ENCODE measurements at regions not wholly inside any gene's neighbourhood (a gene's known extent, or its start where the extent isn't known, plus 50 kb on each side); places are given as distances from the start of the nearest gene placed in this dataset.

DNA sequence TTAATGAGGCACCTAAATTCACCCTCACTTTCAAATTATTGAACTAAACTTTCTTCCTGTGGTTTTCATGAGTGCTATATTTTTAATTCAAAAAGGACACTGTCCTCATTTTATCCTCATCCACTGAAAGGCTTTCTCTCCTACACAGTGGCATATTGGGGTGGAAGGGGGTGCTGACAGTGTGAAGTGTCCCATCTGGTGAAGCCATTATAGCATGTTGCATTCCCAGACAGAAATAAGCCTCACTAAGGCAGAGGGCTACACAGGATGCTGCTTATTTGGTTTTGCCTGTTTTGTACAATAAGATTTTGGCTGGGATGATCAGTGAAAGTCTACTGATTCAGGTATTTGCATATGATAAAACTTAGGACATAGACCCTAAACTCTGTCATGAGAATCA, 82.4 kb upstream of the INHBA start:
- intact Hi-C loops (cut with DNase I; ENCODE audit: low total_unique reads): no loop called here
- H3K4me3 ChIP-seq (ENCODE audit: low read depth, poor library complexity, severe bottlenecking): no peak overlapping the region
- DNase-seq (ENCODE audit: low spot score in 2 of 2): no peak
- no peak for TF ChIP-seq POLR2A (IDR thresholded peaks at IDR 0.05)
- TF ChIP-seq, protein P1, sequence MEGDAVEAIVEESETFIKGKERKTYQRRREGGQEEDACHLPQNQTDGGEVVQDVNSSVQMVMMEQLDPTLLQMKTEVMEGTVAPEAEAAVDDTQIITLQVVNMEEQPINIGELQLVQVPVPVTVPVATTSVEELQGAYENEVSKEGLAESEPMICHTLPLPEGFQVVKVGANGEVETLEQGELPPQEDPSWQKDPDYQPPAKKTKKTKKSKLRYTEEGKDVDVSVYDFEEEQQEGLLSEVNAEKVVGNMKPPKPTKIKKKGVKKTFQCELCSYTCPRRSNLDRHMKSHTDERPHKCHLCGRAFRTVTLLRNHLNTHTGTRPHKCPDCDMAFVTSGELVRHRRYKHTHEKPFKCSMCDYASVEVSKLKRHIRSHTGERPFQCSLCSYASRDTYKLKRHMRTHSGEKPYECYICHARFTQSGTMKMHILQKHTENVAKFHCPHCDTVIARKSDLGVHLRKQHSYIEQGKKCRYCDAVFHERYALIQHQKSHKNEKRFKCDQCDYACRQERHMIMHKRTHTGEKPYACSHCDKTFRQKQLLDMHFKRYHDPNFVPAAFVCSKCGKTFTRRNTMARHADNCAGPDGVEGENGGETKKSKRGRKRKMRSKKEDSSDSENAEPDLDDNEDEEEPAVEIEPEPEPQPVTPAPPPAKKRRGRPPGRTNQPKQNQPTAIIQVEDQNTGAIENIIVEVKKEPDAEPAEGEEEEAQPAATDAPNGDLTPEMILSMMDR (IDR thresholded peaks at IDR 0.05): no peak

- no peak overlapping the region for H3K4me3 ChIP-seq (ENCODE audit: low read depth, poor library complexity, severe bottlenecking)
- DNase-seq (ENCODE audit: low spot score in 2 of 2): no peak
- intact Hi-C loops (cut with DNase I; ENCODE audit: low total_unique reads): no loop called here
- 69 to 72% methylated on average over 2 of the region's 2 CpGs for WGBS, 2 donors
- TF ChIP-seq, protein P1 (IDR thresholded peaks at IDR 0.05): no peak
- TF ChIP-seq POLR2A (IDR thresholded peaks at IDR 0.05): no peak
Observed at GRCh38 chr7:41779918-41780317, 77.0 kb upstream of the INHBA start.

DNA sequence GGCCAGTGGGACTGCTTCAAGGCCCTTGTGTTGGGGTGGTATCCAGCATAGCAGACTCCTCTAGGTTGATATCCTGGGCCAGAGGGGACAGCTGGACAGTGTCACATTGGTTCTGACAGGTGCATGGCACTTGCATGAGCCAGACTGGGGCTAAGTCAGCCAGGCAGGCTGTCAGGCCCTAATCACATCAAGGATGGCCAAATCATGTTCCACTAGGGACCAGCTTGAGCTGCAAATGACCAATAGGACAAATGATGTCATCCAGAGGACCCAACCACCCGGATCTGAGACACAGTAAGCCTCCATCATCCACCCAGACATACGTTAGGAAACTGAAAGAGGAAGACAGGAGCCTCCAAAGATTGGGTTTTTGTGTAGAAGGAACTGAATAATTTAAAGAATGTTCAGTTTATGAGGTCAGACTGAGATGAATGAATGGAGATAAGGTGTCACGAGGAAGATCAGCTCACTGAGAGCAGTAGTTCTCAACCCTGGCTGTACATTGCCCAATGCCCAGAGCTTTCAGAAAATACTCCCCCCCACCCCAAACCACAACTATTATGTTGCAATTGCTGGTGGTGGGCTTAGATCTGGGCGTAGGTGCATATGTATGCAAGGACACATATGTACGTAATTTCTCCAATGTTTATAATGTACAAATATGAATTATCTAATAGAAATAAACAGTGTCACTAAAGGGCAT, 75.2 kb upstream of the INHBA start:
- H3K4me3 ChIP-seq (ENCODE audit: low read depth, poor library complexity, severe bottlenecking): no peak overlapping the region
- DNase-seq (ENCODE audit: low spot score in 2 of 2): no peak
- intact Hi-C loops (cut with DNase I; ENCODE audit: low total_unique reads): no loop called here
- no peak for TF ChIP-seq POLR2A (IDR thresholded peaks at IDR 0.05)
- TF ChIP-seq, protein P1 (IDR thresholded peaks at IDR 0.05): no peak
- 57 to 71% methylated on average over 5 of the region's 5 CpGs for WGBS, 2 donors

- no peak overlapping the region for H3K4me3 ChIP-seq (ENCODE audit: low read depth, poor library complexity, severe bottlenecking)
- 88 to 90% methylated on average over 11 of the region's 11 CpGs for WGBS, 2 donors
- intact Hi-C loops (cut with DNase I; ENCODE audit: low total_unique reads): no loop called here
- no peak for TF ChIP-seq POLR2A (IDR thresholded peaks at IDR 0.05)
- TF ChIP-seq, protein P1 (IDR thresholded peaks at IDR 0.05): no peak
- DNase-seq (ENCODE audit: low spot score in 2 of 2): no peak
Observed at GRCh38 chr7:41774966-41775365, 72.1 kb upstream of the INHBA start.

DNA sequence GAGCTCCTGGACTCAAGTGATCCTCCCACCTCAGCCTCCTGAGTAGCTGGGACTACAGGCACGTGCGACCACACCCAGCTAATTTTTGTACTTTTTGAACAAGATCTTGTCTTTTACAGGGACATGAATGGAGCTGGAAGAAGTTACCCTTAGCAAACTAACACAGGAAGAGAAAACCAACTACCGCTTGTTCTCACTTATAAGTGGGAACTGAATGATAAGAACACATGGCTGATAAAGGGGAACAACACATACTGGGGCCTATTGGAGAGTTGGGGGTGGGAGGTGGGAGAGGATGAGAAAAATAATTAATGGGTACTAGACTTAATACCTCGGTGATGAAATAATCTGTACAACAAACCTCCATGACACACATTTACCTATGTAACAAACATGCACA, 70.9 kb upstream of the INHBA start:
- TF ChIP-seq POLR2A (IDR thresholded peaks at IDR 0.05): no peak
- TF ChIP-seq, protein P1 (IDR thresholded peaks at IDR 0.05): no peak
- H3K4me3 ChIP-seq (ENCODE audit: low read depth, poor library complexity, severe bottlenecking): no peak overlapping the region
- WGBS, 2 donors: 84 to 88% methylated on average over 4 of the region's 4 CpGs
- intact Hi-C loops (cut with DNase I; ENCODE audit: low total_unique reads): no loop called here
- no peak for DNase-seq (ENCODE audit: low spot score in 2 of 2)

DNA sequence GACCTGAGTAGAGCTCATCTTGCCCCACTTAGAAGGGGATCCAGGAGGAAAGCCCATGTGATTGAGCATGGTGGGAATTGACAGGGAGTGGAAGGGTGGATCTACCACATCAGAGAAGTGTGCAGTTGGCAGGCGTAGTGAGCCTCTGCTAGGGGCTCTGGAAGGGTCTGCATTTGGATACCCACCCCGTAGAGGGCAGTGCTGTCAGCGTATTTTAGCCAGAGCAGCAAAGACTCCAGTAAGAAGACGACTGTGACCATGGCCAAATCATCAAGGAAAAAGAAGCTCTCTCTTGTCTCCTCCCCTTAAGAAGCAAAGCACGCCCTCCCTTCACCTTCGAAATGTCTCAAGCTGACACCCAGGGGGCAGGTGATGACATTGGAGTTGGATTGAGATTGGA, 68.8 kb upstream of the INHBA start:
- 66 to 70% methylated on average over 6 of the region's 6 CpGs for WGBS, 2 donors
- DNase-seq (ENCODE audit: low spot score in 2 of 2): no peak
- H3K4me3 ChIP-seq (ENCODE audit: low read depth, poor library complexity, severe bottlenecking): no peak overlapping the region
- TF ChIP-seq, protein P1 (IDR thresholded peaks at IDR 0.05): no peak
- no peak for TF ChIP-seq POLR2A (IDR thresholded peaks at IDR 0.05)
- intact Hi-C loops (cut with DNase I; ENCODE audit: low total_unique reads): no loop called here

Data from lower leg skin (tissue), 4 donors.